Body of pancreas (tissue), 4 donors: ENCODE measurements at regions not wholly inside any gene's neighbourhood (a gene's known extent, or its start where the extent isn't known, plus 50 kb on each side); places are given as distances from the start of the nearest gene placed in this dataset.

ENCODE experiments used
- ATAC-seq: fragments of 150-250 bp; one replicate; pipeline ENCODE4 v1.9.1; 2016
- DNase-seq, 4 donors: peaks; one replicate each; pipeline ENCODE4 v3.0.0-alpha.2; 2019
- H3K27ac ChIP-seq, 4 donors: fragments of 200-600 bp; sonication (generic); 1 replicate in 3 of 4; 2 replicates in 1 of 4; pipeline versions ENCODE4 v1.5.1 to v1.6.1; 2016 to 2019; ENCODE audit warnings: mild to moderate bottlenecking in 1 of 4, mixed read lengths in 1 of 4, moderate library complexity in 1 of 4
- H3K27me3 ChIP-seq, 2 donors: fragments of 200-600 bp; sonication (generic); one replicate each; pipeline ENCODE4 v1.6.0; 2016; ENCODE audit warnings: mild to moderate bottlenecking in 1 of 2
- H3K36me3 ChIP-seq, 2 donors: fragments of 200-600 bp; sonication (generic); replicated peaks in 1 of 2; 2 replicates each; pipeline ENCODE4 v1.5.1; 2016; ENCODE audit warnings: low read depth in 2 of 2; ENCODE audit not compliant: insufficient read depth in 1 of 2
- H3K4me1 ChIP-seq: fragments of 200-600 bp; sonication (generic); one replicate; pipeline ENCODE4 v1.6.0; 2016
- H3K4me3 ChIP-seq, 2 donors: fragments of 200-600 bp; sonication (generic); 1 replicate in 1 of 2; 2 replicates in 1 of 2; pipeline ENCODE4 v1.5.1; 2016 to 2019
- H3K9me3 ChIP-seq, 3 donors: fragments of 200-600 bp; sonication (generic); 1 replicate in 2 of 3; 2 replicates in 1 of 3; pipeline ENCODE4 v1.5.1; 2016
- CTCF ChIP-seq, 7 experiments: fragments of 450-650 bp in 4 of 7; fragments of 200-600 bp in 3 of 7; sonication (generic) in 3 of 7; IDR thresholded peaks; one replicate each; pipeline ENCODE4 v1.5.1; 2016 to 2019; ENCODE audit warnings: antibody characterized with exemption in 7 of 7
- POLR2A ChIP-seq, 3 donors: fragments of 450-650 bp; IDR thresholded peaks; one replicate each; pipeline ENCODE4 v1.6.1; 2016; ENCODE audit warnings: antibody characterized with exemption in 3 of 3, mild to moderate bottlenecking in 2 of 3
- WGBS, 2 donors: methylation state at CpG; one replicate each; pipeline ENCODE4 v1.1.5; 2017; 5-methylcytosine and 5-hydroxymethylcytosine counted together
- intact Hi-C: fragments of 100-400 bp; cut with DNase I; formaldehyde crosslinking; loops from one replicate; pipeline ENCODE4 v1.15.1; 2023

- DNase-seq (no peak), ATAC-seq (no peak)
- no peak overlapping the region for H3K4me3 ChIP-seq
- no peaks in the 10 kb centered on the region for H3K4me1 ChIP-seq
- H3K9me3 ChIP-seq = no peaks in the 10 kb centered on the region
- intact Hi-C loops = no loop called here
- 54 to 61% methylated on average over 3 of the region's 3 CpGs for WGBS, 2 donors
- TF ChIP-seq CTCF (IDR thresholded peaks at IDR 0.05) = no peak
- TF ChIP-seq POLR2A (IDR thresholded peaks at IDR 0.05) = no peak
- no peaks in the 10 kb centered on the region for H3K27me3 ChIP-seq
- no peak overlapping the region for H3K27ac ChIP-seq
- no peaks in the 10 kb centered on the region for H3K36me3 ChIP-seq
Measured at GRCh38 chr13:57552437-57552836, 79.1 kb upstream of the PCDH17 start.

GRCh38 chr13:57553932-57554331 is 77.6 kb upstream of the PCDH17 start:
- 76% methylated on average over 1 of the region's 1 CpG for WGBS, 2 donors
- H3K27me3 ChIP-seq = no peaks in the 10 kb centered on the region
- TF ChIP-seq CTCF (IDR thresholded peaks at IDR 0.05) = no peak
- H3K27ac ChIP-seq = no peak overlapping the region
- H3K4me1 ChIP-seq = no peaks in the 10 kb centered on the region
- DNase-seq = no peak
- H3K4me3 ChIP-seq = no peak overlapping the region
- no peaks in the 10 kb centered on the region for H3K9me3 ChIP-seq
- intact Hi-C loops = no loop called here
- no peaks in the 10 kb centered on the region for H3K36me3 ChIP-seq
- no peak for ATAC-seq

- no peaks in the 10 kb centered on the region for H3K27me3 ChIP-seq
- no peaks in the 10 kb centered on the region for H3K4me1 ChIP-seq
- no peaks in the 10 kb centered on the region for H3K36me3 ChIP-seq
- ATAC-seq (no peak), DNase-seq (no peak)
- peak in 1 of 7 experiments; percentile 3 for TF ChIP-seq CTCF (IDR thresholded peaks at IDR 0.05)
- no peak for TF ChIP-seq POLR2A (IDR thresholded peaks at IDR 0.05)
- intact Hi-C loops = no loop called here
- 5 to 6% methylated on average over 4 of the region's 4 CpGs for WGBS, 2 donors
- no peak overlapping the region for H3K27ac ChIP-seq
- H3K4me3 ChIP-seq = no peak overlapping the region
- no peaks in the 10 kb centered on the region for H3K9me3 ChIP-seq
Measured at GRCh38 chr13:57558051-57558467, 73.5 kb upstream of the PCDH17 start.

GRCh38 chr13:57568865-57569264 is 62.7 kb upstream of the PCDH17 start:
- no peaks in the 10 kb centered on the region for H3K9me3 ChIP-seq
- ATAC-seq (no peak), DNase-seq (no peak)
- no peak overlapping the region for H3K4me3 ChIP-seq
- no peak for TF ChIP-seq POLR2A (IDR thresholded peaks at IDR 0.05)
- TF ChIP-seq CTCF (IDR thresholded peaks at IDR 0.05) = no peak
- no peaks in the 10 kb centered on the region for H3K36me3 ChIP-seq
- no peaks in the 10 kb centered on the region for H3K27me3 ChIP-seq
- 28 to 31% methylated on average over 2 of the region's 2 CpGs for WGBS, 2 donors
- H3K4me1 ChIP-seq = no peaks in the 10 kb centered on the region
- intact Hi-C loops = no loop called here
- H3K27ac ChIP-seq = no peak overlapping the region

GRCh38 chr13:57569986-57570385 is 61.6 kb upstream of the PCDH17 start:
- no peak for DNase-seq
- H3K4me1 ChIP-seq = no peaks in the 10 kb centered on the region
- H3K4me3 ChIP-seq = no peak overlapping the region
- 10 to 22% methylated on average over 1 of the region's 1 CpG for WGBS, 2 donors
- no peaks in the 10 kb centered on the region for H3K36me3 ChIP-seq
- H3K27me3 ChIP-seq = no peaks in the 10 kb centered on the region
- ATAC-seq = no peak
- H3K27ac ChIP-seq = no peak overlapping the region
- intact Hi-C loops = no loop called here
- H3K9me3 ChIP-seq = no peaks in the 10 kb centered on the region
- TF ChIP-seq CTCF (IDR thresholded peaks at IDR 0.05) (no peak), POLR2A (IDR thresholded peaks at IDR 0.05) (no peak)
